DMS 273 (cell line): ENCODE measurements at regions not wholly inside any gene's neighbourhood (a gene's known extent, or its start where the extent isn't known, plus 50 kb on each side); places are given as distances from the start of the nearest gene placed in this dataset.

ENCODE experiments used
- DNase-seq: peaks from one replicate; lab custom pipeline; 2025; ENCODE audit not compliant: unreplicated experiment; lab: John Stamatoyannopoulos, UW

- no peak for DNase-seq
Observed at GRCh38 chr22:26732284-26732683, 74.9 kb downstream of the MIAT start.

GRCh38 chr22:26734339-26735018, 77.1 kb downstream of the MIAT start:
- DNase-seq = no peak

- DNase-seq = no peak
Observed at GRCh38 chr22:26735019-26735409, 77.6 kb downstream of the MIAT start.

- DNase-seq = no peak
Observed at GRCh38 chr22:26737262-26737661, 79.9 kb downstream of the MIAT start.

- no peak for DNase-seq
Observed at GRCh38 chr22:26740253-26740652, 82.9 kb downstream of the MIAT start.

- no peak for DNase-seq
Observed at GRCh38 chr22:26743149-26743548, 85.8 kb downstream of the MIAT start.

- no peak for DNase-seq
Observed at GRCh38 chr22:26744892-26745808, 87.8 kb downstream of the MIAT start.

GRCh38 chr22:26746311-26746710, 88.9 kb downstream of the MIAT start:
- DNase-seq = no peak

- DNase-seq = no peak
Observed at GRCh38 chr22:26748845-26749244, 91.5 kb downstream of the MIAT start.

- no peak for DNase-seq
Observed at GRCh38 chr22:26751217-26751616, 93.8 kb downstream of the MIAT start.

- DNase-seq = peak; percentile 6
Observed at GRCh38 chr22:26753125-26753862, 95.9 kb downstream of the MIAT start.

GRCh38 chr22:26756675-26757293, 99.4 kb downstream of the MIAT start:
- peak; percentile 82 for DNase-seq

- DNase-seq = no peak
Observed at GRCh38 chr22:26757496-26757895, 100.1 kb downstream of the MIAT start.

- DNase-seq = no peak
Observed at GRCh38 chr22:26762503-26763472, 105.4 kb downstream of the MIAT start.

- DNase-seq = no peak
Observed at GRCh38 chr22:26763633-26764361, 106.4 kb downstream of the MIAT start.

- no peak for DNase-seq
Observed at GRCh38 chr22:26766510-26767350, 109.3 kb downstream of the MIAT start.

- DNase-seq = no peak
Observed at GRCh38 chr22:26767351-26768155, 110.2 kb downstream of the MIAT start.

GRCh38 chr22:26768156-26768515, 110.7 kb downstream of the MIAT start:
- DNase-seq = no peak
